T-helper 1 cell treated with Interleukin-12 subunit alpha and Interleukin-12 subunit beta and Interleukin-4 antibody, amounts not matched to agents 30 ng/mL and 1 ng/mL, for 36 hours (primary cell): ENCODE measurements at regions not wholly inside any gene's neighbourhood (a gene's known extent, or its start where the extent isn't known, plus 50 kb on each side); places are given as distances from the start of the nearest gene placed in this dataset.

Experiments used
- intact Hi-C: fragments of 100-400 bp; cut with micrococcal nuclease; formaldehyde crosslinking; loops from one replicate; pipeline ENCODE4 v1.15.1; 2024

DNA sequence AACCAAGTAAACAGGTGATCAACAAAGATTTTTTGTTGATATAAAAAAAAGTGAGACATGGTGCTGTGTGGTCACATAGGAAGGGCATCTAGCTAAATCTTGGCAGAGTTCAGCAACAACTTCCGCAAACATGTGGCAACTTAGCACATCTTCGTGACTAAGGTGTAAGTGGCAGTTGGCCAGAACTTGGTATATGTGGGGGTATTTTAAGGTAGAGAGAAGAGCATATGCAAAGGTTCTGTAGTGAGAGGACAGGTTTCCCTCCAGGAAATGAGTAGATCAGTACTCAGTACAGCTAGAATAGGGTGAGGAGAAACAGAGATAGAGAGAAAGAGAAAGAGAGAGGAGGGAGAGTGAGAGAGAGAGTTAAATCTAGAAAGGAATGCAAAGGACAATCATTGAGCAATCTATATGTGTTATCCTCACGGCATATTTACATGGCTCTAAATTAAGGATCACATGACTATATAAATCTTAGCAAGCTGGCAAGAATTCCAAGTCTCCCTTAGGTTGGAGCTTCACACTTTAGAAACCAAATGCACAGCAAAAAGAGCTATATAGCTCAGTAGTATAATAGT lies 227.7 kb upstream of the HMGA2 start:
- intact Hi-C loops = no loop called here

DNA sequence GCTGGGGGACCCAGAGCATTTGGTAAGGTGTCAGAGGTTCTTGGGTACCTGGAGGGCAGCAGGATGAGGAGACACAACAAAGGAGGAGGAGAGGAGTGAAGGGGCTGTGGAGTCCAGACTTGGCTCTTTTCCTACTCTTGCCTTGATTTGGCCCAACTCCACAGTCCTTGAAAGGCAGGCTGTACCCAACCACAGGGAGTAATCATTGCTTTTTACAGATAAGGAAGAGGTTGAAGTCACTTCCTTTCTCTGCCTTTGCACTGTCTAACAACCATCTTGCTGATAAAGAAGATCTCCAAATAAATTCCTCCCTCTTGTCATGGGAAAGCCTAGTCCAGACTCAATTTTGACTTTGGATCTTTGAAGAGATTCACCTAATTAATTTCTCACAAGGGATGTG lies 226.8 kb upstream of the HMGA2 start:
- intact Hi-C loops = no loop called here

DNA sequence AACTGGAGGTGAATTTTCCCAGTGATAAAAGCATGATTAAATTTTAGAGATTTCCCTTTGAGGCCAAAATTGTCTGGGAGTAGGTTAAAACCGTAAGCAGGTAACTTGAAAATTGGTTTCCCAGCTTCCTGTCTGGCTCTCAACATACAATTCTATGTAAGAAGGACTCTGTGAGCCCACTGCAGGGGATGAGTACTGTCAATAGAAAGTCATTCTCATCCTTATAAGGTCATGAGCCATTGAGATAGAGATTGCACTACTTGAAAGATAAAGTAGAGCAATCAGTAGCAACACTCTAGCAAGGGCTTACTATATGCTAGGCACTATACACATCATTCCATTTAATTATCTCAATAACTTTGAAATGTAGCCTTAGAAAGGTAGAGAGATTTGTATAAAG lies 225.6 kb upstream of the HMGA2 start:
- intact Hi-C loops = no loop called here

DNA sequence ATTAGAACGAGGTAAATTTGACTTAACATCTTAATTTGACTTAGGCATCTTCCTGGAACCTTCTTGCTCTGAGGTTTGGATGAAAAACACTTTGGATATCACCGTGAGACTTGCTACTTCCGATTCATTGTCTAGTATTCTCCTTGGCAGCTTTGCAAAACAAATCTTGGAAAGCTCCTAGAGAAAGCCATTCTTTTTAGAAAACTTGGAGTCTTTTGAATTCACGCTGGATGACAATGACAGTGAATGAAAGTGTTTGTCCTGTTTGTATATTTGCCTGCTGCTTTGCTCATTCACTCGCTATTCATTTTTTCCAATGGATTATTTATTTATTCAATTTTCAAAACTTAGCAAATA lies 222.1 kb upstream of the HMGA2 start:
- intact Hi-C loops = loop anchor here (1.0 kb wide), 1 partner anchor 485 kb away; no protein-coding TSS in a partner anchor

DNA sequence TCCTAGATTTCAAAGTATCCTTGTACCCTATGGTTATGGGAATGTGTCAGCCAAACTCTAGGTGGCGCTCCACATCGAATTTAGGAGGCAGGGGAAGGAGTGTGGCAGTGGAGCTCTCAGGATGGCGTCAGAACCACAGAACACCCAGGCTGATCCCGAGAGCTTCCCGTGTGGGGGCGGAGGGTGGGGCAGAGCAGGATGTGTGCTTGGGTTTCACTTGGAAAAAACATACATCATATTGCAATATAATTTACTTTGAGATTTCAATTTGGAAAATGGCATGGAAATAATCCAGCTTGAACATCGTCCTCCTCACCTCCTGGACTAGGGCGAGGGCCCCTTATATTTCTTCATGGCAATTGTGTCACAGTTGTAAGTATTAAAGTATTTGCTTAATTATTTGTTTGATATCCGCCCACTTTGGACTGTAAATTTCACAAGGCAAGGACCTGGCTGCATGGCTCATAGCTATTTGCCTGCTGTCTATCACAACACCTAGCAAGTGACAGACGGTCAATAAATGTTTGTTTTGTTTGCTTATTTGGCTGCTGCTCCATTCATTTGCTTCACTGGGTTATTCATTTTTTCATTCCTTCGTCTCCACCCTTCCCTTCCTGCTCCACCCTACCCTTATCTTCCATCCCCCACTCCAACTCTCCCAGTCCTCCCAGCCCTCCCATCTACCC lies 221.5 kb upstream of the HMGA2 start:
- intact Hi-C loops = loop anchor here (1.0 kb wide), 1 partner anchor 485 kb away; no protein-coding TSS in a partner anchor

DNA sequence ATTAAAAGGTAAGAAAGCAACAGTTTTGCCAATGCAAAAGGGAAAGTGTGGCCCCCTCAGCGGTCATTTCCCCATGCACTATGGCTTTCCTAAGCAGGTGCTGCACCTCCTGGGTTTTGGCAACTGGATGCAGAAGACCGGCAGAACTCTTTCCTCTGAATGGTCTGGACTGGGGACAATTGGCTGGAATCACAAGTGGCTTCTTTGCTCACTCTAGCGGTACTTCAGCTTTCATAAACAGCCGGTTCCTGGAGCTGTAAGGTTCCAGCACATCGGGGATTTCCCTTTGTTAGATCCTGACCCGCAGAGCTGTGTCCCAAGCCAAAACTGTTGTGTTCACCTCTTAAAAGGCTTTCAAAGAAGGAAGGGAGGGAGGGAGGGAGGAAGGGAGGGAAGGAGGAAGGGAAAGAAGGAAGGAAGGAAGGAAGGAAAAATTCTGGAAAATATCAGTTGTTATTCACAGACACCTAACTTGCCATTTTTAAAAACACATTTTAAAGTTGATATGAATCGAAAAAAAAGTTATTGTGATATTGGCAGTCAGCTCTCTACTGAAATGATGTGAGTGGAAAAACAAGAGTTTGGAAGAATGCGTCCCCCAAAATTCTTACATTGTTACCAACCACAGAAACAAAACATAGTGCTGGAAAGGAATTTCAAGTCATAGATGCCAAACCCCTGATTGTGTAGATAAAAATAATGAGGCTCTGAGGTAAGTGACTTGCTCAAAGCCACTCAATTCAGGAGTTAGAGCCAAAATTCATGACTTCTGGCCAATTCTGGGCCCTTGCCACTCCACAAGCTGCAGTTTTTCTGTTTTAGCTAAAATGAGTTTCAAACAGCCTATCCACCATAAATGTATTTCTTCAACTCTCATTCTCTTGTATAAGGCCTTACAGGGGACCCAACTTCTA lies 220.6 kb upstream of the HMGA2 start:
- intact Hi-C loops = no loop called here

DNA sequence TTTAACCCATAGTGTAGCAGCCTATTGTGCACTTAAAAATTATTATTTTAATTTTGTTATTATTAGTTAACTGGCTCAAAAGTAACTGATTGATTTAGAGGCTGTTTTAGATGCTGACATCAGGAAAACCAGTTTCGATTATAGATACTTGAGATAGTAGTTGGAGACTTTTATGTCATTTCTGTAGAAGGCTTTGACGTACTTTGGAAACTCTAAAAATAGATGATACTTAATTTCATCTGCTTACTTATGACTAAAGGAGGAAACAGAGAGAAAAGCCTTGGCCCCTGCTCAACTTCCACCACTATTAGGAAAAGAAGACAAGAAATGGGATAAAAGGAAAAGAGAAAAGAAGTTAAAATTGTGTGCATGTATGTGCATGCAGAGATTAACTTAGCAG lies 219.3 kb upstream of the HMGA2 start:
- intact Hi-C loops = no loop called here

DNA sequence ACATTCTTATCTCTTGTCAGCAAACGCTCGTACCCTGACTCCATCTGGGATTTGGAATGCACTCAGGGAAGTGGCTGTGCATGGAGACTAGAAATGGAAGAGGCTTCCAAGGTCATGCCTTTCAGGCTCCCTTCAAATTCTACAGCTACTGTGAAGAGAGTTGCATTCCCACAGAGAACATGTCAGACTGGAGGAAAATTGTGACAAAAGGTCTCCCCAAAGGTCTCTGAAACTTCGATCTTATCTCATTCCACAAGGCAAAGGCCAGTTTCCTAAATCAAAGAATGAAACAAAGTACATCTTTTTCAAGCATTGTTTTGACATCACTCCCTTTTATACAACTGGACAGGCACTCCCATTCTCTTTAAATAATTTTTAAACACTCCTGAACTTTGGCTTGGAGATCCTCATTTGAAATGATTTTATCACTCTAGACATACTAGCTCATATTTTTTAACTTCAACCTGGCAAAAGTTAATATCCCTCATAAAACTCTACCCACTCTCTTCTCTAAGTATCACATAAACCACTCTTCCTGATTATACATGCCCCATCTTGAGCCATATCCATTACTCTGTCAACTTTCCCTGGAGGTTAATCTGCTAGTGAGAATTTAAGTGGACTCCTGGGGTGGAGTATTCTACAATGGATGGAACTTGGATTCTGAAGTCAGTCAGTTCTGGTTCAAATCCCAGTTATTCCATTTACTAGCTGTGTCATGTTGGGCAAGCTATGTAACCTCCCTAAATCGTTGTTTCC lies 218.1 kb upstream of the HMGA2 start:
- intact Hi-C loops = no loop called here

DNA sequence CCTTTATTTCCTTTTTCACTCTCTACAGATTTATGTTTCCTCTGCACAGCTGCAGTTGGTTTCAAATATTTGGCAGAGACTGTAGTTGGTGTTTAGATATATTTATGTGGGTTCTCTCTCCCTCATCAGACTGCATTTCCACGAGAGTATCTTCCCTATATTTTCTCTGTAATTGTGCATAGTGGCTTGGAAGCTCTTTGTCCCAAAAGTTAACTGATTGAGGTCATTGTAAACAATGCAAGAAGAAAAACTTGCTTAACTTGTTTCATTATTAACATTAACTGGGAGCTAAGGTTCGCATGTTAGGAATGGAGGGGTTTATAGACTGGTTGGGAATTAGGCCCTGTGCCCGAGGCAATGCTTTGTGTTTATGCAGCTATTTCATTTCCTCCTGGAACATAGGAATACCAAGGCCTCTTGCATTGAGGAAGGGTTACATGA lies 216.9 kb upstream of the HMGA2 start:
- intact Hi-C loops = no loop called here

DNA sequence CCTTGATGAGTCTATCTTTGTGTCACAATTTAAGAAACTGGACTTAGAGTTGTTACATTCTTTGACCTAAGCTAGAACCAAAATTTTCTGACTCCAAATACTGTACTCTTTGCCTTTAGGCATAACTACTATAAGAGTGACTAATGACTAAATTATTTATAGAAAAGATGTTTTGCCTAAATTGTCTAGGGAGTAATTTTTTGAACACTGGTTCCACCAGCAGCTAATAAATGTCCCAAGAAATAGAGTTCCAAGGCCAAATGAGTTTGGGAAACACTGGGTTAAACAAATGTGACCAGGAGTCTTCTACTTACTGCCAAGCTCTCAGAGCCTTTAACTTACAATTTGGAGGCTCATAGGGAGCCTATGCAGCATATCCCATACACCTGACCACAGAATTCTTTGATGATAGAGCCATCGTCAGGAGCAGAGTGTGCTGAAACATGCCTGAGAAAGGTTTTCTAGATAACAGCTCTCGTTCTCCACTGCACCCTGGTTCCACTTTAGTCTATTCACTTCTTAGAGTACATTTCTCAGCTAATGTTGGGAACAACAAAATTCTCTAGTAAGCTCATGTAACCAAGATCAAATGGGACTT lies 215.9 kb upstream of the HMGA2 start:
- intact Hi-C loops = no loop called here

DNA sequence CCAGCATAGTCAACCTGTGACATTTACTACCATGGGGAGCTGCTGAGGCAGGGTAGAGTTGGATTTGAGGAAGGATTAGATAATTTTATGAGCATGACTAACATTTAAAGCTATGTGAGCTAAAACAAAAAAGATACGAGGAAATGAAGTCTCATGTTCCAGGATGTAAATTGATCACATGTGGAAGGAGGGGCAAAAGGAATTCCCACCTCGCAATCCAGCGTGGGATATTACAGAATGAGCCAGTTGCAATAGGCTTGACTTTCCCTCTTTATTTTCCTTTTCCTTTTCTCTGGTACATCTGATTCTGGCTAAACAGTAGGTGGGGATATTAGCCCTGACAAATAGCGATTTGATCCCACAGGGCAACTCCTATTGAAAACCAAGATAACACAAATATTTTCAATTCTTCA lies 214.9 kb upstream of the HMGA2 start:
- intact Hi-C loops = no loop called here

DNA sequence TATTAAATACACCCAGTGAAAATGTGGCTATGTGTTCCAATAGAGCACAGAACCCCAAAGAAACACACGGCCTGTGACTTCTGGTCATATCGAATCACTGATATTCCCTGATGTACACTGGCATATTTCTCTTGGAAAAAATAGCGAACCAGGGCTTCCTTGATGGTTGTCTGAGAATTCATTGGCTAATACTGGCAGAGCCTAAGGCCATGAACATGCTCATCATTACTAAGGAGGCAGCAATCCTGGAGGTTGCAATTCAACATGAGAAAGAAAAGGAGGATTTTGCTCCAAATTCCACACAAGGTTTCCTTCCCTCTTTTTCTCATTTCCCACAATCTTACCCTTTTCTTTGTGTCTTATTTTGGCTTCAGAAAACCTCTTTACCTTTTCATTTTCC lies 212.9 kb upstream of the HMGA2 start:
- intact Hi-C loops = no loop called here

DNA sequence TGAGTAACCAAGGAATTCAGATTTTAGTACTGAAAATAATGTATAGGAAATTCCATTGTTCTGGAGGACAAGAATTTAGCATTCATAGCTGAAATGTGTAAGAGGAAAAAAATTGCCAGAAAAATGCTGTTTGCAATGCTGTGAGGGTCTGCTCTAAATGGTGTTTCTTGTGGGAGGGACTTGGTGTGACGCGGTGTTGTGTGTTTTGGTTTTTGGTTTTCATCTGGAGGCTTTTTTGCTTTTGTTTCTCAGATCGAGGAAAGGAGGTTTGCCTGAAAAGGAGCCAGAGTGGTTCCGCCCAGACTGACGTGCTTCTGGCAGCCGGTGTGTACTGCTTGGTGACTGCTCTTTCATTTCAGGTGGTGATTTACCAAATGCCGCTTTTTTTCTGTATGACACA lies 211.8 kb upstream of the HMGA2 start:
- intact Hi-C loops = no loop called here

DNA sequence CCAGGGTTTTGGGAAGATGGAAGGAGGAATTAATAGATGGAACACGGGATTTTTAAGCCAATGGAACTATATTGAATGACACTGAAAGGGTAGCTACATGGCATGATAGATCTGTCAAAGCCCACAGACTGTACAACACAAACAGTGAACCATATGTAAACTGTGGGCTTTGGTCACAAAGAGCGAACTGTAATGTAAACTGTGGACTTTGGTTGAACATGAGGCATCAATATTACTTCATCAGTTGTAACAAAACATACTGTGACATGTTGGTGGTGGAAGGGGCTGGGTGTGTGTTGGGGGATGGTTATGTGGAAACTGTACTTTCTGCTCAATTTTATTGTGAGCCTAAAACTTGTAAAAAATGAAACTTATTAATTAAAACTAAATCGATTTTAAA lies 210.6 kb upstream of the HMGA2 start:
- intact Hi-C loops = no loop called here

DNA sequence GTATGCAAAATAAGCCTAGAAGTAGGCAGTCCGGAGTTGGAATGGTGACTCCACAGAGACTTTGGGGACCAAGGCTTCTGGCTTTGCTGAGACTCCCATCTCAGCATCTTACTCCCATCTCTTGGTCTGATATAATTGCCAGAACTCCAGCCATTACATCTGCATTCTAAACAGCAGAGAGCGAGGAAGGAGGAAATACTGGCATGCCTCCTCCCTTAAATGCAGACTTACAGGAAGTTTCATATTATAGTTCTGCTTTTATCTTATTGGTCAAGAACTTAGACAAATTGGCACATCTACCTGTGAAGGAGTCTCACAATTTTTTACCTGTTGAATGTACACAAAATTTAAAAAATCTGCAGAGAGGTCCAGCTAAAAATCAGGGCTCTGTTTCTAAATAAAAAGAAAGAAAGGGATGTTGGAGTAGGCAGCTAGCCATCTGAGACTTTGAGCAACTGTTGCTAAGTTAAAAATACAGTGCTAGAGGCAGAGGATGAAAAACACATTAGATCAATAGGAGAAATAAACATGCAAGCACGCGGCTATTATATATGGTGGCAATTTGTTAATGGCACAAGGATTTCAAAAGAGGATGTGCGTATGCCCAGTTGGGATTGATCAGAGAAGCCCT lies 209.9 kb upstream of the HMGA2 start:
- intact Hi-C loops = no loop called here

DNA sequence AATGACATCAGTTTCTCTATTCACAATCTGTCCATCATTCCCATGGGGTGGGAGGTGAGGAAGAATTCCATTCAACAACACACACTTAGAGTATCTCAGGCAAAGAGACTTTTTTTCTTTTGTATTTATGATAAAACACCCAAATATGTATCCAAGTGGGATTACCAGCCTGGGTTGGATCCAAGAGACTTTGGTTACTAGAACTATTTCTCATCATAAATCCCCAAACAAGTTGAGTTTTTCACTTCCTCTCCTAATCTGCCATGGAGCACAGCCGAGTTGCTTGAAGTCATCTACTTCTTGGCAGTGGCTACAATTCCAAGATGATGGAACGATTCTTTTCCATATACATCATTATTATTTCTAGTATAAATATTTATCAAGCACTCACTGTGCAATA lies 209.2 kb upstream of the HMGA2 start:
- intact Hi-C loops = no loop called here

DNA sequence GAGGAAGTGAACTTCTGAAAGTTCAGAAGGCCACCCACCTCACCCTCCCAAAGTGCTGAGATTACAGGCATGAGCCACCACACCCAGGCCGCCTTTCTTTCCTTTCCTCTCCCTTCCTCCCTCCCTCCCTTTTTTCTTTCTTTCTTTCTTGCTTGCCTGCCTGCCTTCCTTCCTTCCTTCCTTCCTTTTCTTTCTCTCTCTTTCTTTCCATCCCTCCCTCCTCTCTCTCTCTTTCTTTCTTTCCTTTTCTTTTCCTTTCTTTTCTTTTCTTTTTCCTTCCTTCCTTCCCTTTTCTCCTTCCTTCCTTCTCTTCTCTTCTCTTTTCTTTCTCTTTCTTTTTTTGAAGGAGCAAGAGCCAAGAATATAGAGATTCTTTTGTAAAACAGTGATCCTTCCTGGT lies 208.3 kb upstream of the HMGA2 start:
- intact Hi-C loops = no loop called here

DNA sequence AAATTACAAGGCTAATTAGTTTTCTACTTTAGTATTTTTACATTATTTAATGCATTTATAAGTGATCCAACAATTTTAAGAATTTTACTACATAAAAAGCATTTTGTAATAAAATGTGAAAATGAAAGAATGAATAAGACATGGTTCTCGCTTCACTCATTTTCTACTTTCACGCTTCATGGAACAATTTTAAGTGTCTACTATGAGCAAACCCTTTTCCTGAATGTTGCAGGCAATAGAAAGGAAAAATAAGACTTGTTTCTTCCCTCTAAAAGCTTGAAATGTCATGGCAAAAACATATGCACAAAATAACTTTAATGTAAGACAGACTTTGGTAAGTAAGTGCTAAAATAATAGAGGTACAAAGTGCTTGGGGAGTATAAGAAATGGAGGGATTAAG lies 205.7 kb upstream of the HMGA2 start:
- intact Hi-C loops = no loop called here

DNA sequence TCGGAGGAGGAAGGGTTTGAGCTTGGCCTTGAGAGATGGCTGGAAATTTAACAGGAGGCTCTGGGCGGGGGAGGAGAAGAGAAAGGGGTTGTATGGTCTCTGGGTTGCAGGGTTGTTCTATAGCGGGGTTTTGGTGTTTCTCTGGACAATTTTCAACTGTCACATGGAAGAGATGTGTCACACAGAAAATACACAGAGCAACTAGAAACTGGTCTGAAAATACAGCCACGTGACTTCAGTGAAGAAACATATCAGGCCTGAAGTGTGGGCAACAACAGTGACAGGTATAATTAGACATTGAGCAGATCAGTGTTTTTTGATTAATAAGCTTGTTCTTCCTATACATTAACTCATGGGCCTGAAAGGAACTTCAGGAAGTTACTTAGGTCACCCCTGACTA lies 205.3 kb upstream of the HMGA2 start:
- intact Hi-C loops = no loop called here

DNA sequence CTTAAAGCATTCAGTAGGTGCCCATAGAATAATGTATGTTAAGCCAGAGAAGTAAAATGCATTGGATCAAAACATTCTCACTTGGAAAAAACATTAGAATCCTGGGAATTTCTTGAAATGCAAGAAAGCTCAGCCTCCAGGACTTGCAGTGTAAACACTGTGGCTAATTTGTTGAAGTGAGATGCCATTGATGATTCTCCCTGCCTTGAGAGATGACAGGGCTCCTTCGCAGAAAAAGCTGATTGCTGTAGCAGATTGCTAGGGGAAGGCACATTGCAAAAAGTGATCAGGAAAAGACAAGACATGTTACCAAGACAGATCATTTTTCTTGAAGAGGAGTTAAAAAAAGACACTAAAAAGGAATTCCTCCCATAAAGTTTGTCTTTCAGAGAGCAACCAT lies 204.2 kb upstream of the HMGA2 start:
- intact Hi-C loops = no loop called here

DNA sequence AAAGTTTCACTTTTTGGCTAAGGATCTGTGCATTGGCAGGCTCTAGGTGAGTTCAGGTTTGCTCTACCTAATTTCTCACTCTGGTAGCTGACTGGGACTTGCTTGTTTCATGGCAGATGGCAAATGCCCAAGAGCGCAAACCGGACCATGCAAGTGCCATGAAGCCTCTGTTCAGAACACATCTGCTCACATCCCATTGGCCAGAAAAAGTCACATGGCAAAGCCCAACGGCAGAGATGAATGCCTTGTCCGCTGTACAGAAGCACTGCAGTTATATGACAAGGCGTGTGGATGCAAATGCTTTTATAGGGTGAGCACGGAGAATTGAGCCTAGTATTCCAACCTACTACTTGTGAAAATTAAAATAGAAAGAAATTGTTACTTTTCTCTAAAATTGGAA lies 202.2 kb upstream of the HMGA2 start:
- intact Hi-C loops = no loop called here
